Brain microvascular endothelial cell (primary cell): ENCODE measurements at regions not wholly inside any gene's neighbourhood (a gene's known extent, or its start where the extent isn't known, plus 50 kb on each side); places are given as distances from the start of the nearest gene placed in this dataset.

Experiments used
- DNase-seq: peaks from one replicate; pipeline ENCODE4 v3.0.0-alpha.2; 2020
- H3K27ac ChIP-seq: fragments of 250-450 bp; sonication (Bioruptor Pico); 2 replicates; pipeline ENCODE4 v1.5.1; 2020; ENCODE audit warnings: mild to moderate bottlenecking, moderate library complexity
- H3K27me3 ChIP-seq: fragments of 250-450 bp; sonication (Bioruptor Pico); replicated peaks from 2 replicates; pipeline ENCODE4 v1.5.1; 2020; ENCODE audit warnings: mild to moderate bottlenecking
- H3K36me3 ChIP-seq: fragments of 250-450 bp; sonication (Bioruptor Pico); replicated peaks from 2 replicates; pipeline ENCODE4 v1.5.1; 2020; ENCODE audit warnings: mild to moderate bottlenecking
- H3K4me3 ChIP-seq: 2 replicates; pipeline ENCODE4 v1.5.1; 2011; ENCODE audit warnings: low read depth, mild to moderate bottlenecking, control low read depth, low read length, moderate library complexity
- in situ Hi-C: cut with HindIII; loops from 2 replicates; pipeline ENCODE4 v1.10.0; 2017; ENCODE audit warnings: low sequenced_read_pairs, low pct_ligation_motif_present
- TF ChIP-seq, protein P1 (sequence below): IDR thresholded peaks from 2 replicates; pipeline ENCODE4 v1.5.1; 2011; ENCODE audit warnings: low read depth, mild to moderate bottlenecking, moderate library complexity, low read length, control low read depth, inconsistent platforms; ENCODE audit errors: missing control alignments

DNA sequence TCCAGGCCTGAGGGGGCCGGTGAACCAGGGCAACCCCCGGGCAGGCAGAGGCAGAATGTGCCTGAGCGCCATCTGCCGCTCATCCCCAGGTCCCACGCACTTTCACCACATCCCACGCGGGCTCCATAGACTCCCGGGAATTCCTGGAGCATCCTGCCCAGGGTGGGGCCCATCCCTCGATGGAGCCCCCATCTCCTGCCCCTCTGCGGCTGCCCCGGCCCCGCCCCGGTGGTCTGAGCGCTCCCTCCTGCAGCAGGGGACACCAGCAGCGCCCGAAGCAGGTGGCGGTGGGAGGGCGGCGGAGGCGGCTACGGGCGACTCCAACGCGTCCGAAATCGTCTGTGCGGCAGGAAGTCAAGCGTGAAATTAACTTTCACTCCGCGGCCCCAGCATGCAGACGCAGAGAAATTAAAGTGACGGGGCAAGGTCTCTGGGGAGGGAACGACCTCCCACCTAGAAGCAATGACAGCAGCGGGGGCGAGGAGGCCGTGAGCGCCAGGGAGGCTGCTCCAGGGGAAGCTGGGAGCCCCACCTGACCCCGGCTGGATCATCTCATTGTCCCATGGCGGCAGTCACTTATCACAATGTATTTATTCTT, 122.2 kb downstream of the NCOR2 start:
- in situ Hi-C loops = no loop called here
- no peak for DNase-seq
- Histone ChIP-seq H3K36me3 (peaks cover 36% of the 10 kb centered on the region), H3K4me3 (no peak overlapping the region), H3K27ac (no peak overlapping the region), H3K27me3 (no peaks in the 10 kb centered on the region)
- TF ChIP-seq, protein P1, sequence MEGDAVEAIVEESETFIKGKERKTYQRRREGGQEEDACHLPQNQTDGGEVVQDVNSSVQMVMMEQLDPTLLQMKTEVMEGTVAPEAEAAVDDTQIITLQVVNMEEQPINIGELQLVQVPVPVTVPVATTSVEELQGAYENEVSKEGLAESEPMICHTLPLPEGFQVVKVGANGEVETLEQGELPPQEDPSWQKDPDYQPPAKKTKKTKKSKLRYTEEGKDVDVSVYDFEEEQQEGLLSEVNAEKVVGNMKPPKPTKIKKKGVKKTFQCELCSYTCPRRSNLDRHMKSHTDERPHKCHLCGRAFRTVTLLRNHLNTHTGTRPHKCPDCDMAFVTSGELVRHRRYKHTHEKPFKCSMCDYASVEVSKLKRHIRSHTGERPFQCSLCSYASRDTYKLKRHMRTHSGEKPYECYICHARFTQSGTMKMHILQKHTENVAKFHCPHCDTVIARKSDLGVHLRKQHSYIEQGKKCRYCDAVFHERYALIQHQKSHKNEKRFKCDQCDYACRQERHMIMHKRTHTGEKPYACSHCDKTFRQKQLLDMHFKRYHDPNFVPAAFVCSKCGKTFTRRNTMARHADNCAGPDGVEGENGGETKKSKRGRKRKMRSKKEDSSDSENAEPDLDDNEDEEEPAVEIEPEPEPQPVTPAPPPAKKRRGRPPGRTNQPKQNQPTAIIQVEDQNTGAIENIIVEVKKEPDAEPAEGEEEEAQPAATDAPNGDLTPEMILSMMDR = peak; percentile 13

DNA sequence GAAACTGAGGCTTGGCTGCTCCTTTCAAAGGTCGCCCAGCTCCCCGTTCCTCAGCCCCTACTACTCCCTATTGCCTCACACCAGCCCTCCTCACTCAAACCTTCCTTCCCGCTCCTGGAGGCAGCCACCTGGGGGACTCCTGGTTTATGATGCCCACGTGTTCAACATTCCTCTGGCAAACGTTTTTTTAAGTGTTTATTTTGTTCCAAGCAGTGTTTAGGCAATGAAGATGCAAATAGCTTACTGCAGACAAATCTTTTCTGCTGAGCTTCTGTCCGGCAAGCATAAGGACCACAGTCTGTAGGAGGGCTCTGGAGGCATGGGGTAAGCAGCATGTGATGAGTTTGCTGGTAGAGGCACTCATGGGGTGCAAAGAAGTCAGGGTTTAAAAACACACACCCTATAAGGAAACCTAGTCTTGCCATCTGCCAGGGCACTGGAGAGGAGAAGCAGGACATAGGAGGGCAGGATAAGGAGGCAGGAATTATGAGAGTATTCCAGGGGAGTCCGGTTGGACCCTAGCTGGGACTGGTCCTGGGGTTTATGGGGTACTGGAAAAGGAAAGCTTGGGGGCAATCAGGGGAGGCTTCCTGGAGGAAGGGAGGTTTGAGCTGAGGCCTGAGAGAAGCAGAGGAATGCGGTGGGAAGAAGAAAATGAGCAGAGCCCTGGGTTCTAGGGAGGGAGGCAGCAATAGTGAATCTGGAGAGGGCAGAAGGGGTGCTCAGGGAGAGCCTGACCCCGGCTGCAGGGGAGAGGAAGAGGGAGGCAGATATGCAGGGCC, 123.3 kb downstream of the NCOR2 start:
- in situ Hi-C loops = no loop called here
- peaks cover 33% of the 10 kb centered on the region for H3K36me3 ChIP-seq

DNA sequence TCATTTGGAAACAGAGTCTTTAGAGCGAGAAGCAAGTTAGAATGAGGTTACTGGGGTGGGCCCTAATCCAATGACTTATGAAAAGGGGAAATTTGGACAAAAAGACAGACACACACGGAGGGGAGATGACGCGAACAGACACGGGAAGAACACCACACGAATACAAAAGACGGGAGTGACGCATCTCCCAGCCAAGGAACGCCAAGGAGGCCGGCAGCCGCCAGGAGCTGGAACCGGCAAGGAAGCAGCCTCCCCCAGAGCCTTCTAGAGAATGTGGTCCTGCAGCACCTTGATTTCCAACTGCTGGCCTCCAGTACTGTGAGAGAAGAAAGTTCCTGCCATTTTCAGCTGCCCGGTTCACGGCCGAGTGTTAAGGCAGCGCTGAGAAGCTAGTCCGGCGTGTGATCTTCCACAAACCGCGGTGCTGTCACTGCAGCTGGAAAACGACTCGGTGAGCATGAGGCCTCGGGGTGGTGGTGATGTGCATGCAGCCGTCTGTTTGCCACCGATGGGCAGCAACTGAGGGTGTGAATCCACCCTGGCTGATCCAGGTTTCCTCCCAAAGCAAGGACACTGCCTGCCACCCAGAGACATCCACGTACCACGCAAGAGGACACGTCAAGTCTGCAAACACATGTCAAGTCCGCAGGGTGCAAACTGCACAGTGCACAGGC, 124.5 kb downstream of the NCOR2 start:
- DNase-seq = no peak
- TF ChIP-seq, protein P1 = no peak
- no peak overlapping the region for H3K4me3 ChIP-seq

More for the DNA sequence above, 123.3 kb downstream of the NCOR2 start:
- Histone ChIP-seq H3K27ac (no peak overlapping the region), H3K27me3 (no peaks in the 10 kb centered on the region), H3K4me3 (no peak overlapping the region)
- TF ChIP-seq, protein P1 = no peak
- no peak for DNase-seq

DNA sequence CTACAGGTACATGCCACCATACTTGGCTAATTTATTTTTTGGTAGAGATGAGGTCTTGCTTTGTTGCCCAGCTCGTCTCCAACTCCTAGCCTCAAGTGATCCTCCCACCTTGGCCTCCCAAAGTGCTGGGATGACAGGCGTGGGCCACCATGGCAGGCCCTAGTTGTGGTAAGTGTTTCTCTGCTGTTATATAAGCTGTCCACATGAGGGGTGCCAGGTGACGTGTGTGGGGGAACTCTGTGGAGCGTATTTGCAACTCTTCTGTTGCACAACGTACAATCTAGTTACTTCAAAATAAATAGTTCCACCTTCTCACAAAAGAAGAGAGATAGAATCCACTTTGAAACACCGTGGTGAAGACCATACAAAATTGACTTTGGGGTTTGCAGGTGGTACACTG, 125.1 kb downstream of the NCOR2 start:
- no peak for DNase-seq
- H3K36me3 ChIP-seq = peaks cover 23% of the 10 kb centered on the region
- no peak overlapping the region for H3K4me3 ChIP-seq
- no peaks in the 10 kb centered on the region for H3K27me3 ChIP-seq
- in situ Hi-C loops = no loop called here
- TF ChIP-seq, protein P1 = no peak
- peak overlapping the region; percentile 89 for H3K27ac ChIP-seq

More for the DNA sequence above, 124.5 kb downstream of the NCOR2 start:
- no peak overlapping the region for H3K27ac ChIP-seq
- H3K36me3 ChIP-seq = peaks cover 26% of the 10 kb centered on the region
- no peaks in the 10 kb centered on the region for H3K27me3 ChIP-seq
- in situ Hi-C loops = no loop called here

DNA sequence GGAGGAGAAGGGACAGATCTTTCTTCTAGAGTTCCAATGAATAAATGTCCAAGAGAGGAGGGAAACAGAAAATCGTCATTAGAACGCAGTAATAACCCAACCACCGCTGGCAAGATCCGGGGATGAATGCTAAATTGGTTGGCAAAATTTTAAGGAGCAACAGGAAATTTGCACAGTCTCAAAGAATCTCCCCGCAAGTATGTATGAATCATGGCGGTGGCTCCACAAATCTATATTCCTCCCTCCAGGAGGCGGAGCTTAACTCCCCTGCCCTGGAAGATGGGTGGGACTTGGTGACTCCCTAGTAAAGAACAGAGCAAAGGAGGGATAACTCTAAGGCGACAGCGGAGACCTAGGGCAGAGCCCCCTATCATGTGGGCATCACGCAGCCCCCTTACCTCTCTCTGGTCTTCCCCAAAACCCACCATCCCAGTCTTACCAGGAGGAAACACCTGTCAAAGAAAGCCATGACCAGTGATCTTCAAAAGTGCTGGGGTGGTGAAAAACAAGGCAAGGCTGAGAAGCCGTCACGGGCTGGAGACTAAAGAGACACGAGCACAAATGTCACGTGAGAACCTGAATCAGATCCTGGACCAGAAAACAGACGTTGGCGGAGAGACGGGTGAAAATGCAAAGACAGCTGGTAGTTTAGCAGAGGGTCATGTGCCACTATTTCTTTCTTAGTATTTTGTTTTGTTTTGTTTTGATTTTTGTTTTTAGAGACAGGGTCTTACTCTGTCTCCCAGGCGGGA, 125.8 kb downstream of the NCOR2 start:
- DNase-seq = peak; percentile 91
- H3K36me3 ChIP-seq = peaks cover 24% of the 10 kb centered on the region
- H3K27me3 ChIP-seq = no peaks in the 10 kb centered on the region
- H3K4me3 ChIP-seq = no peak overlapping the region
- TF ChIP-seq, protein P1 = no peak
- peak overlapping the region; percentile 89 for H3K27ac ChIP-seq
- in situ Hi-C loops = no loop called here
